GM13977 (cell line): ENCODE measurements at regions not wholly inside any gene's neighbourhood (a gene's known extent, or its start where the extent isn't known, plus 50 kb on each side); places are given as distances from the start of the nearest gene placed in this dataset.
"Not testable (repeated sequence)": the region's sequence is repeated elsewhere in the genome, so short reads cannot be mapped to it uniquely, and the experiment has no call there.

ENCODE experiments used
- DNase-seq: peaks from one replicate; pipeline ENCODE4 v3.0.0; 2012; ENCODE audit warnings: low spot score
- CTCF ChIP-seq: IDR thresholded peaks from 2 replicates; pipeline ENCODE4 v1.5.1; 2012; ENCODE audit warnings: mild to moderate bottlenecking, control low read depth; ENCODE audit not compliant: insufficient read depth; ENCODE audit errors: extremely low read depth, missing control alignments
- in situ Hi-C: fragments of 300-500 bp; cut with MboI; formaldehyde crosslinking; loops from one replicate; pipeline ENCODE4 v1.12.0; 2022; ENCODE audit warnings: low sequenced_read_pairs, low pct_unique_long_range_greater_than_20kb, mixed read lengths, inconsistent platforms; ENCODE audit not compliant: unreplicated experiment

GRCh38 chr16:60137891-60138290 lies 1403.8 kb upstream of the GOT2 start:
- no peak for DNase-seq
- TF ChIP-seq CTCF: no peak
- in situ Hi-C loops: no loop called here

- no peak for TF ChIP-seq CTCF
- DNase-seq: no peak
- in situ Hi-C loops: no loop called here
Observed at GRCh38 chr16:60127196-60127595, 1393.1 kb upstream of the GOT2 start.

GRCh38 chr16:60126115-60126514 lies 1392.0 kb upstream of the GOT2 start:
- in situ Hi-C loops, DNase-seq: not testable (repeated sequence)

- TF ChIP-seq CTCF: no peak
- in situ Hi-C loops: no loop called here
- DNase-seq: no peak
Observed at GRCh38 chr16:60123392-60124023, 1389.4 kb upstream of the GOT2 start.

- no peak for TF ChIP-seq CTCF
- no peak for DNase-seq
- in situ Hi-C loops: no loop called here
Observed at GRCh38 chr16:60120586-60120985, 1386.5 kb upstream of the GOT2 start.

- no peak for TF ChIP-seq CTCF
- no peak for DNase-seq
- in situ Hi-C loops: no loop called here
Observed at GRCh38 chr16:60110531-60110930, 1376.4 kb upstream of the GOT2 start.

GRCh38 chr16:60107871-60108270 lies 1373.8 kb upstream of the GOT2 start:
- in situ Hi-C loops: no loop called here
- no peak for TF ChIP-seq CTCF
- no peak for DNase-seq
